ENCODE measurements at regions not wholly inside any gene's neighbourhood (a gene's known extent, or its start where the extent isn't known, plus 50 kb on each side); places are given as distances from the start of the nearest gene placed in this dataset.

DNA sequence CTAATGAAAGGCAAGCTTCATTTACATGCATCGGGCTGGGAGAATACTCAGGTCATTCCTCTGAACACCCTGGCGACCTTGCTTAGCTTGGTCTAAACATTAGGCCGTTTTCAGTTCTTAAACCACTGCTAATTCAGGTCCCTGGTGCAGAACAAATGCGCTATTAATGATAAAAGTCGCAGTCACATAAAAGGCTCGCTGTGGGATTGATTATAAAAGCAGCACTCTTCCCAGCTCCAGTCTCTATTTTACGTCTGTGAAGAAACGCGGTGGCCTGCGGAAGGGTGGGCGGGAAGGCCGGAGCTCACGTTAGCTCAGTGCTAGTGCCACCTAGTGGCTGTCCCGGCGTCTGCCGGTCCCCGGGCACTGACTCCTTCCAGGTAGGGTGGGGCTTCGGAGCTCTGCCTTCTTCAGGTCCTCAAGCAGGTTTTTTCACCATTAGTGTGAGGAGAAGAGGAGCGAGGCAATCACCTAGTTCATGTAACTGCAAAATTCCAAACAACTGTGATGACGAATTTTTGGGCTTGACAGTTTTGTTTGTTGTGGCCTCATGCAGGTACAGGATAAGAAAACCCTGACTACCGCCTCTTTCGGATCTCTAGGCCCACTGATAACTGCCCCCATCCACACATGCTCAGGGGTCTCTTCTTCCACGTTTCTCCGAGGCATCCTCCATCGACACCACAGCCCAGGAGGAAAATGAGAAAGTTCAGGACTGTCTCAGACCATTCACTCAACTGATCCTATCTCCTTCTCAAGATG is 66.5 kb upstream of the CLMP start:
- DNase-seq (ENCODE audit: low spot score) (peak; percentile 76), ATAC-seq (peak; percentile 99)

DNA sequence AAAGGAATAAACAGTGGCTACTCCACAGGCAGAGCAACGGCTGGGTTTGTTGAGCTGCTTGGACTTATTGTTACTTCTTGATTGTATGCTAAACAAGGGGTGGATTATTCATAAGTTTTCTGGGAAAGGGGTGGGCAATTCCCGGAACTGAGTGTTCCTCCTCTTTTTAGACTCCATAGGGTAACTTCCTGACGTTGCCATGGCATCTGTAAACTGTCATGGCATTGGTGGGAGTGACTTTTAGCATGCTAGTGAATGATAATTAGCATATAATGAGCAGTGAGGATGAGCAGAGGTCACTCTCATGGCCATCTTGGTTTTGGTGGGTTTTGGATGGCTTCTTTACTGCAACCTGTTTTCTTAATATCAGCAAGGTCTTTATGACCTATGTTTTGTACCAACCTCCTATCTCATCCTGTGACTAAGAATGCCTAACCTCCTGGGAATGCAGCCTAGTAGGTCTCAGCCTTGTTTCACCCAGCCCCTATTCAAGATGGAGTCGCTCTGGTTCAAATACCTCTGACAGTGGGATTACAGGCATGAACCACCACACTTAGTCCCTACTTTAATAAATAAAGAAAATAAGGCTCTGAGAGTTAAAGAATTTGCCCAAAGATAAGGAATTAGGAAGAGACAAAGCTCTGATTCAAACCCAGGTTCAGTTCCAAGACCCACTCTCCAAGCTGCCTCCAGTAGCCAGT is 65.6 kb upstream of the CLMP start:
- DNase-seq (ENCODE audit: low spot score) (no peak), ATAC-seq (no peak)

DNA sequence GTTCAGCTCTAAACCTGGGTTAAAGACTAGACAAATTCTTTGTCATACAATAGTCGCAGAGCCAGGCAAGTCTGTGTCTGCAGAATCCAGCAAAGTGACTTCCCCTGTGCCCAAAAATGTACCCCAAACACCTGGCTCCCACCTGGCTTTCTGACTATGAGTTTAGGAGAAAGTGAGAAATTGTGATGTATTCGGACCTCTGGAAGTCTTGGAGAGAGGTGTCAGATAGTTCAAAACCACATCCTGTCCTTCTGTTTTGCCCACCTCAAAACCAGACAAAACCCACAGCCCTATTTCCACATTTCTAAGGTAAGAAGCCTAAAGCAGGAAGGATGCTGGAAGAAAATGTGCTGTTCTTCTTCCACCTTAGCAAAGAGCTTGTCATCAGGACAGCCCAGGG is 63.8 kb upstream of the CLMP start:
- no peak for DNase-seq (ENCODE audit: low spot score)
- ATAC-seq = no peak

DNA sequence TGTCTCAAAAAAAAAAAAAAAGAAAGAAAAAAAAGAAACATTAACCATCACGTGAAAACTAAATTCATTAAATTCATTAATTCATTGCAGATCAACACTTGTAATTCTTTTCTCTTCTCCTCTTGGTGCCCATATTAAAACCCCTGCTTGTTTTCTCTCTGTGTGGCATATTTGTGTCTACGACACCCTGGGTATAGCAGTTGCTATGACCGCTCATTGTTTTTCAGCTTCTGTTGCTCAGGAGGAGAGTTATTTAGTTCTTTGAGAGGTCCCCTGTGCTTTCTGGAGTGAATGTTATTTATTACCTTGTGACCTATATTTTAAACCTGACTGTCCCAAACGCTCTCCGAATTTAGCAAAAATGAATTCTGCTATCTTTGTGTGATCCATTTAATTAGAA is 62.3 kb upstream of the CLMP start:
- ATAC-seq (no peak), DNase-seq (ENCODE audit: low spot score) (no peak)

DNA sequence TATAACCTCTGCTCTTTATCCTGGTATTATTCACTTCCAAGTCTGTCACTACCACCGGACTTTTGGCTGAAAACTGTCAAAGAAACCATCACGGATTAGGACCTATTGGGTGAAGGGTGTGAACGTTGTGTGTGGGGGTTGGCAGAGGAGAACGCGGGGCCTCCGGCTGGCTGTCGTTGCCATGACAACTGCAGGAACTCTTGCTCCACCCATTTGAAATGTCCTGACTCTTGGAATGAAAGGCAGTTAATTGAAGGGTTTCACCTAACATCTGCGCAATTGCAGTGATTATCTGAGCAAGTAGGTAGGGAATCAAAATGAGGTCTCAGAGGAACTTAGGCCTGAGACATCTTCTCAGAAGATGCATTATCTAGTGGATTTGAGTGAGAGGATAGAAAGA is 60.9 kb upstream of the CLMP start:
- ATAC-seq (no peak), DNase-seq (ENCODE audit: low spot score) (no peak)

DNA sequence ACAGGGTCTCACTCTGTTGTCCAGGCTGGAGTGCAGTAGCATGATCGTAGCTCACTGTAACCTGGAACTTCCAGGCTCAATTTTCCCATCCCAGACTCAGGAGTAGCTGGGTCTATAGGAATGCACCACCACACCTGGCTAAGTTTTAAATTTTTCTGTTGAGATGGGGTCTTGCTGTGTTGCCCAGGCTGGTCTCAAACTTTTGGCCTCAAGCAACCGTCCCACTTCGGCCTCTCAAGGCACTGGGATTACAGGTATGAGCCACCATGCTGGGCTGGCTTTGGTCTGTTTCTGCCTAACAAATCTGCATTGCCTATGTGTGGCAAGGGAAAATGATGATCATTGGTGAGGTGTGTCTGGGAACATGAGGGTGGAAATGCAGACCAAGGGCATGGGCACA is 59.3 kb upstream of the CLMP start:
- ATAC-seq (no peak), DNase-seq (ENCODE audit: low spot score) (no peak)

DNA sequence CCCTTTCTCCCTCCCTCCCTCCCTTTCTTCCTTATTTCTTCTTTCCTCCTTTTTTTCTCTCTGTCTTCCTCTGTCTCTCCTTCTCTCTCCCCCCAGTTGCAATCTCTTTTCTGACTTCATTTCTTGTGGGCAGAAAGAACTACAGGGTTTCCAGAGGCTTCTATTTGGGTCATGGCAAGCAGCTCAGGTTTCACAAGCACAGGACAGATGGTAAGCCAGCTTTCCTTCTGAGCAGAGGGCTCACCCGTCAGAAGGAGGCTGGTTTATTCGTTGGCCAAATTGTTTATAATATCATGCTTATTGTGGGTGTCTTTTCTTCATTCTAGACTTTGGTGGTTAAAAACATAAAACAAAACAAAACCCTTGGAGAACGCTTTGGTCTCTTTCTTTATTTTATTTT is 58.9 kb upstream of the CLMP start:
- no peak for ATAC-seq

DNA sequence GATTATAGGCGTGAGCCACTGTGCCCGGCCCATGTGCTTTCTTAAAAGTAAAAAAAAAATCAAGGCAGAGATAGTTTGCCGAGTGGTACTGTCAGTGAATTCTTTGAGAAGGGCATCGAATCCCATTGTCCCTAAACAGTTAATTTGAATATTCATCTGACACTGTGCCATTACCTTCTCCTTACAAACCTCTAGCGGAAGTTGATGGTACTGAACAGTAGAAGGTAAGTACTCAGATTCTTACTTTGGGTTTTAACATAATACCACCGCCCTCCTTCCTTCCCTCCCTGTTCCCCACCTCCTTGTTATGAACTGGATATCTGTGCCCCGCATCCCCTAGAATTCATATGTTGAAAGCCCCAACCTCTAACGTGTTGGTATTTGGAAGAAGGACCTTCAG is 58.2 kb upstream of the CLMP start:
- ATAC-seq = no peak
- no peak for DNase-seq (ENCODE audit: low spot score)

More for the DNA sequence above, 58.9 kb upstream of the CLMP start:
- no peak for DNase-seq (ENCODE audit: low spot score)

DNA sequence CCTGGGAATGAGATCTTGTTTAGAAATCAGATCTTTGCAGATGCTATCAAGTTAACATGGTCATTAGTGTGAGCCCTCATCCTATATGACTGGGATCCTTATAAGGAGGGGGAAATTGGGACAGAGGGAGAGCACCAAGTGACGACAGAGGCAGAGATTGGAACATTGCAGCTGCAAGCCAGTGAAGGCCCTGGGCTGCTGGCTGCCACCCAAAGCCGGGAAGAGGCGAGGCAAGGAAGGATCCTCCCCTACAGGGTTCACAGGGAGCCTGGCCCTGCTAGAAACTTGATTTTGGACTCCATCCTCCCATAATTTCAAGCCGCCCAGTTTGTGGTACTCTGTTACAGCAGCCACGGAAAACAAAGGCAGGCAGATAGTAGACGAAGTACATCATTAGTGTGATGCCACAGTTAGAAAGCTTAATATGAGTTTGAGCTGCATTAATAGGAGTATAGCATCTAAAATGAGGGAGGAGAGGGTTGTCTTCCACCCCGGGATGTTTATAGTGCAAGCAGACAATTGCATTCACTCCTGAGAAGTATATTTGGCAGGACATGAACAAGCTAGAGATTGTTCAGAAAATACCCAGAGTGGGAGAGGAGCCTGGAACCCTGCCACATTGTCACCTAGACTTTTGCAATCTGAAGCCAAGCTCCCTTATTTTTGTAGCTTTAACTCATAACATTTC is 56.8 kb upstream of the CLMP start:
- peak; percentile 29 for ATAC-seq
- peak; percentile 46 for DNase-seq (ENCODE audit: low spot score)

DNA sequence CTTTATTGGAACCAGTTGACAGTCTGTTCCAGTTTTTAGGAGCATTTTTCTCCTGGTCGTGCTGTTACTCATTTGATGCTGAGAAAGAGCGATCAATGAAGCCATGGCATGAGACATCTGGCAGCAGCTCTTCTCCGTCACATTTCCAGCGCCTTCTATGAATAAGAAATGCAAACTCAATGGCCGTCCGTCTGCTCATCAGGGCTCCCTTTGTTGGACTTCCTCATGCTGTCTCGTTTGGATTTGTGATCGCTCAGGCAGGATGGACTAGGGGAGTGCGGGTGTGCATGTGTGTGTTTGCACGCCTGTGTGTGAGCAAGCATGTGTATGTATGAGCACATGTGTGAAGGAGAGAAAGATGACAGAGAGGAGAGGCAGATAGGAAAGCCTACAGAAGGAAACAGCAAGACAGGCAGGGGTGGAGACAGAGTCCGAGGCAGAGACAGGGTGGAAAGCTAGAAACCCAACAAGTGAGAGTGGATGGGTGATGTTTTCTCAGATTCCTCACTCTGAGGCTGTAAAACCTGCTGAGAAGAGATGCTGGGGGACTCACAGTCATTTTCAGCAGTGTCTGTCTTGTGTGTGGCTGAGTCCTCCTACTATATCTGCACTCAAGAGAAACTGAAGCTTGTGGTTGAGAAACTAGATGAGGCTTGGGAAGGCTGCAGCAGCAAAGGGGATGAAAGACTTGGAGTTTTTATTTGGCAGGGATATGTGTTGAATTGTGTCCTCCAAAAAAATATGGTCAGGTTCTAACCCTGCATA is 56.0 kb upstream of the CLMP start:
- ATAC-seq (no peak), DNase-seq (ENCODE audit: low spot score) (no peak)

DNA sequence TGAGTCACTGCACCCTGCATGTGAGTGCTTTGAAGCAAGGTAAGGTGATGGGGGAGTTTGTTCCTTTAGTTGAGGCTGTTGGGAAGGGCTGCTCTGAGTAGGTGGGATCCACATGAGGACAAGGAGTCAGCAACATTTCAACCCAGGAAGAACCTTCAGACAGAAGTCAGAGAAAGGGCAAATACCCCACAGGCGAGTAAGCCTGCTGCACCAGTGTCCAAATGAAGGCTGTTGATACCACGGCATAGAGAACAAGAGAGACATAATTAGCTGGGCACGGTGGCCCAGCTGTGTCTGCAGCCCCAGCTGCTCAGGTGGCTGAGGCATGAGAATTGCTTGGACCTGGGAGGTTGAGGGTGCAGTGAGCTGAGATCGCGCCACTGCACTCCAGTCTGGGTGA is 54.3 kb upstream of the CLMP start:
- no peak for ATAC-seq
- no peak for DNase-seq (ENCODE audit: low spot score)

DNA sequence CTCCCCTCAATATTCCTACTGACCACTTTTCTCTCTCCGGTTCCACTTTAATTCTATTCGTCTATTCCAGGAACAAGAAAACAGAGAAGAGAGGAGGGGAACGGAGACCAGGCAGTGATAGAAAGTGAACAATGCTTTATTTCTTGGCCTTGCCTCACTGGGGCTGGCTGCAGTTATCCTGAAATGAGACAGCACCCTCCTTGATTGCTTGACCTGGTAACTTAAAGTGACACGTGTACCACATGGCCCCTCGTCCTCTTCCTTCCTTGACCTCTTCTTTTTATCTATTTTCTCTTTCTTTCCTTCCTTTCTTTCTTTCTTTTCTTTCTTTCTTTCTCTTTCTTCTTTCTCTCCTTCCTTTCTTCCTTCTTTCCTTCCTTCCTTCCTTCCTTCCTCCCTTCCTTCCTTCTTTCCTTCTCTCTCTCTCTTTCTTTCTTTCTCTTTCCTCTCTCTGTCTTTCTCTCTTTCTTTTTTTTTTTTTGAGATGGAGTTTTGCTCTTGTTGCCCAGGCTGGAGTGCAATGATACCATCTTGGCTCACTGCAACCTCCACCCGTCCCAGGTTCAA is 52.8 kb upstream of the CLMP start:
- DNase-seq (ENCODE audit: low spot score) = no peak
- ATAC-seq = no peak

DNA sequence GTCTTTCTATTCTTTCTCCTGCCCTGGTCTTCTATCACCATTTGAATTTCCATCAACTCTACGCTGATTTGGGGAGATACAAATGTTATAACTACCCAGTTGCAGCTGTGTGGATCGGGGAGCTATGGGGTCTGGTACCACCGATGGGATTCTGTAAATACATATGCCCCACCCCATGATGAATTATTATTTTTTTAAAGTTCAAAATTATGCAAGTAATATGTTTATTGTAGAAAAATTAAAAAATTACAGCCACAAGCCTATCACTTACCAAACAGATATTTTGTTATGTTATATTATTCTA is 52.4 kb upstream of the CLMP start:
- ATAC-seq (no peak), DNase-seq (ENCODE audit: low spot score) (no peak)

DNA sequence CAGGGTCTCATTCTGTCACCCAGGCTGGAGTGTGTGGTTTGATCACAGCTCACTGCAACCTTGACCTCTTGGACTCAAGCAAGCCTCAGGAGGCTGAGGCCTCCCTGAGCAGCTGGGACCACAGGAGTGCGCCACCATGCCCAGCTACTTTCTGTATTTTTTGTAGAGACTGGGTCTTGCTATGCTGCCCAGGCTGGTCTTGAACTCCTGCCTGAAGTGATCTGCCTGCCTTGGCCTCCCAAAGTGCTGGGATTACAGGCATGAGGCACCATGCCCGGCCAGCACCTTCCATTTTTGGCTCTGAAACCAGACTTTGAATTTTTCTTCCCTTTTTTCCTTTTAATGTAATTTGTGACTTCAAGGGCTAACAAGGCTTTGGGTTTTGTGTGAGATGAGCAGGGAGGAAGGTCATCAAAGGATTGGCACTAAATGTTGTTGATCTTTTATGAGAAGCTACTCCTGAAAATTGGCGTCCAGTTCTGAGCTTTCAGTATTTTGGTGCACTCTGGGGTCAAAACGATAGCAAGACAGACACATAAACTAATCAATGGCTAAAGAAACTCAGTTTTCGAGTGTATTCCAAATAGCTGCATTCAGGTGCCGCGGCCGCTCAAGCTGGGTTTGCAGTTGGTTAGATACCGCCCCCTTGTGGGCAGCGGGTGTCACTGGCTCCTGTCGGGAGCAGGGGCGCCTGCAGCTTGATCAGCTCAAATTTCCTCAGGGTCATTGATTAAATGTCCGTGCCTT is 51.9 kb upstream of the CLMP start:
- peak; percentile 99 for ATAC-seq
- peak; percentile 77 for DNase-seq (ENCODE audit: low spot score)

DNA sequence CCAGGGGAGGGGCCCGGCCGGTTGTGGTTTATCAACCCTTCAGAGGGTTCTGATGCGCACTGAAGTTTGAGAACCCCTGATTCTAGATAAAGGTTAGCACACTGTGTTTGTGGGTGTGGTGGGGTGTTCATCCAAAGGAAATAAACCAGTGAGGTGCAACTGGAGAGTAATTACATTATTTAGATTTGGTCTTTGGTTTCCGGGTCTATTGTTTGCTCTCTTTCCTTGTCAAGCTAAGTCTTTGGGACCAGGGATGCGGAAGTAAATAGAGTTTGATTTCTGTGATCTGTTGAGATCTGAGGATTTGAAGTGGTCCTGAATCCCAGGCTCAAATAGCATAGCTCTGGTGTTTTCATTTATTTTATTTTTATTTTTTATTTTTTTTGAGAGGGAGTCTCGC is 50.5 kb upstream of the CLMP start:
- no peak for ATAC-seq
- no peak for DNase-seq (ENCODE audit: low spot score)

Data from left lobe of liver (tissue), 2 donors.